ENCODE measurements at regions not wholly inside any gene's neighbourhood (a gene's known extent, or its start where the extent isn't known, plus 50 kb on each side); places are given as distances from the start of the nearest gene placed in this dataset.

- no peak for TF ChIP-seq CTCF (IDR thresholded peaks at IDR 0.05; ENCODE audit: borderline replicate concordance, extremely low read depth, low read length, poor library complexity, severe bottlenecking)
- no peak for TF ChIP-seq EZH2 (IDR thresholded peaks at IDR 0.05; ENCODE audit: borderline replicate concordance, low read depth, low read length, severe bottlenecking)
Observed at GRCh38 chrX:9147086-9147485, 113.2 kb upstream of the FAM9B start.
